ENCODE measurements at regions not wholly inside any gene's neighbourhood (a gene's known extent, or its start where the extent isn't known, plus 50 kb on each side); places are given as distances from the start of the nearest gene placed in this dataset.

GRCh38 chr4:188624370-188624769 lies 485.1 kb downstream of the TRIML1 start:
- H3K9me3 Mint-ChIP-seq (ENCODE audit: low read depth, unreplicated experiment), result peaks cover 3% of the 10 kb centered on the region
- no TSS peak for BruUV-seq (replicated peaks)
- intact Hi-C loops (cut with micrococcal nuclease; ENCODE audit: unreplicated experiment), result no loop called here
- H3K36me3 Mint-ChIP-seq (ENCODE audit: insufficient read depth, unreplicated experiment), result no peaks in the 10 kb centered on the region
- H3K4me1 Mint-ChIP-seq (ENCODE audit: low read depth, unreplicated experiment), result no peaks in the 10 kb centered on the region
- H3K27ac Mint-ChIP-seq (ENCODE audit: unreplicated experiment), result no peak overlapping the region
- H3K27me3 Mint-ChIP-seq (ENCODE audit: unreplicated experiment), result no peaks in the 10 kb centered on the region
- TF ChIP-seq, protein P1, sequence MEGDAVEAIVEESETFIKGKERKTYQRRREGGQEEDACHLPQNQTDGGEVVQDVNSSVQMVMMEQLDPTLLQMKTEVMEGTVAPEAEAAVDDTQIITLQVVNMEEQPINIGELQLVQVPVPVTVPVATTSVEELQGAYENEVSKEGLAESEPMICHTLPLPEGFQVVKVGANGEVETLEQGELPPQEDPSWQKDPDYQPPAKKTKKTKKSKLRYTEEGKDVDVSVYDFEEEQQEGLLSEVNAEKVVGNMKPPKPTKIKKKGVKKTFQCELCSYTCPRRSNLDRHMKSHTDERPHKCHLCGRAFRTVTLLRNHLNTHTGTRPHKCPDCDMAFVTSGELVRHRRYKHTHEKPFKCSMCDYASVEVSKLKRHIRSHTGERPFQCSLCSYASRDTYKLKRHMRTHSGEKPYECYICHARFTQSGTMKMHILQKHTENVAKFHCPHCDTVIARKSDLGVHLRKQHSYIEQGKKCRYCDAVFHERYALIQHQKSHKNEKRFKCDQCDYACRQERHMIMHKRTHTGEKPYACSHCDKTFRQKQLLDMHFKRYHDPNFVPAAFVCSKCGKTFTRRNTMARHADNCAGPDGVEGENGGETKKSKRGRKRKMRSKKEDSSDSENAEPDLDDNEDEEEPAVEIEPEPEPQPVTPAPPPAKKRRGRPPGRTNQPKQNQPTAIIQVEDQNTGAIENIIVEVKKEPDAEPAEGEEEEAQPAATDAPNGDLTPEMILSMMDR (IDR thresholded peaks at IDR 0.05; ENCODE audit: unreplicated experiment), result no peak
- DNase-seq, result no peak
- no peak overlapping the region for H3K4me3 Mint-ChIP-seq (ENCODE audit: low read depth, unreplicated experiment)
- CTCF ChIA-PET, result interaction anchor here (0.6 kb wide), 1 partner anchor 106 kb away, joined by 4 read pairs; no protein-coding TSS in a partner anchor

- no peaks in the 10 kb centered on the region for H3K4me1 Mint-ChIP-seq (ENCODE audit: low read depth, unreplicated experiment)
- CTCF ChIA-PET, result no interaction called here
These were observed 488.7 kb downstream of the TRIML1 start for GRCh38 chr4:188627892-188628291.

GRCh38 chr4:188639479-188640100 lies 500.3 kb downstream of the TRIML1 start:
- H3K4me1 Mint-ChIP-seq (ENCODE audit: low read depth, unreplicated experiment), result no peaks in the 10 kb centered on the region
- TF ChIP-seq, protein P1 (IDR thresholded peaks at IDR 0.05; ENCODE audit: unreplicated experiment), result no peak
- BruUV-seq (replicated peaks), result no TSS peak
- no peak overlapping the region for H3K4me3 Mint-ChIP-seq (ENCODE audit: low read depth, unreplicated experiment)
- no peaks in the 10 kb centered on the region for H3K27me3 Mint-ChIP-seq (ENCODE audit: unreplicated experiment)
- intact Hi-C loops (cut with micrococcal nuclease; ENCODE audit: unreplicated experiment), result no loop called here
- no peak overlapping the region for H3K27ac Mint-ChIP-seq (ENCODE audit: unreplicated experiment)
- no peak for DNase-seq
- no peaks in the 10 kb centered on the region for H3K36me3 Mint-ChIP-seq (ENCODE audit: insufficient read depth, unreplicated experiment)
- H3K9me3 Mint-ChIP-seq (ENCODE audit: low read depth, unreplicated experiment), result no peaks in the 10 kb centered on the region
- CTCF ChIA-PET, result no interaction called here

More at GRCh38 chr4:188627892-188628291, 488.7 kb downstream of the TRIML1 start:
- intact Hi-C loops (cut with micrococcal nuclease; ENCODE audit: unreplicated experiment), result no loop called here
- no peaks in the 10 kb centered on the region for H3K36me3 Mint-ChIP-seq (ENCODE audit: insufficient read depth, unreplicated experiment)
- H3K4me3 Mint-ChIP-seq (ENCODE audit: low read depth, unreplicated experiment), result no peak overlapping the region
- no peak for DNase-seq
- no peaks in the 10 kb centered on the region for H3K27me3 Mint-ChIP-seq (ENCODE audit: unreplicated experiment)
- H3K9me3 Mint-ChIP-seq (ENCODE audit: low read depth, unreplicated experiment), result peaks cover 8% of the 10 kb centered on the region
- no TSS peak for BruUV-seq (replicated peaks)
- H3K27ac Mint-ChIP-seq (ENCODE audit: unreplicated experiment), result no peak overlapping the region
- TF ChIP-seq, protein P1 (IDR thresholded peaks at IDR 0.05; ENCODE audit: unreplicated experiment), result no peak

DNA sequence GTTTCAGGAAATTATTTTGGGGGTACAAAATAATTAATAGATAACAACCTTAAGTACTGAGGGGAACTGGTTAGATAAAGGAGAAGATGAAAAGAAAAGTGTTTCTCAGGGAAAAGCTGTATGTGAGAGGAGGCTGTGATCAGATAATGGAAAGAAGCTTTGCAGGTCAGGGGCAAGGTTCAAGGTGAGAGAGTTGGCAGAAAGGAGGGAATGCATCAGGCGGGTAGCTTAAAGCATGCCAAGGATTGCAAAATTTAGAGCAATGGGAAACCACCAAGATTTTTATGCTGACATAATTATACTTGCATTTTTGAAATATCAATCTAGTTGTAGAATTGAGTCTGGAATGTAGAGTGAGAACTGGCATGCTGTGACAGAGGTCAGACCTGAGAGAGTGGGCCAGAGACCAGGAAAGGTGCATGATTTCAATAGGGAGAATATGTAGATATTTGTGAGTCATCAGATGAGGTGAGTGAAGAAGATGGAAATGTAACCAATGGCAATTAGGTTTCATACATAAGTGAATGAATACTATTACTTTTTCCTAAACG lies 508.7 kb downstream of the TRIML1 start:
- Mint-ChIP-seq H3K27me3 (ENCODE audit: unreplicated experiment) (no peaks in the 10 kb centered on the region), H3K36me3 (ENCODE audit: insufficient read depth, unreplicated experiment) (no peaks in the 10 kb centered on the region), H3K4me1 (ENCODE audit: low read depth, unreplicated experiment) (peaks cover 9% of the 10 kb centered on the region), H3K9me3 (ENCODE audit: low read depth, unreplicated experiment) (no peaks in the 10 kb centered on the region), H3K4me3 (ENCODE audit: low read depth, unreplicated experiment) (no peak overlapping the region), H3K27ac (ENCODE audit: unreplicated experiment) (no peak overlapping the region)
- no peak for DNase-seq
- intact Hi-C loops (cut with micrococcal nuclease; ENCODE audit: unreplicated experiment), result no loop called here
- BruUV-seq (replicated peaks), result no TSS peak
- TF ChIP-seq, protein P1 (IDR thresholded peaks at IDR 0.05; ENCODE audit: unreplicated experiment), result no peak
- CTCF ChIA-PET, result no interaction called here
